ENCODE measurements at regions not wholly inside any gene's neighbourhood (a gene's known extent, or its start where the extent isn't known, plus 50 kb on each side); places are given as distances from the start of the nearest gene placed in this dataset.

GRCh38 chr5:67575087-67575486, 378.5 kb upstream of the CD180 start:
- TF ChIP-seq, protein P1, sequence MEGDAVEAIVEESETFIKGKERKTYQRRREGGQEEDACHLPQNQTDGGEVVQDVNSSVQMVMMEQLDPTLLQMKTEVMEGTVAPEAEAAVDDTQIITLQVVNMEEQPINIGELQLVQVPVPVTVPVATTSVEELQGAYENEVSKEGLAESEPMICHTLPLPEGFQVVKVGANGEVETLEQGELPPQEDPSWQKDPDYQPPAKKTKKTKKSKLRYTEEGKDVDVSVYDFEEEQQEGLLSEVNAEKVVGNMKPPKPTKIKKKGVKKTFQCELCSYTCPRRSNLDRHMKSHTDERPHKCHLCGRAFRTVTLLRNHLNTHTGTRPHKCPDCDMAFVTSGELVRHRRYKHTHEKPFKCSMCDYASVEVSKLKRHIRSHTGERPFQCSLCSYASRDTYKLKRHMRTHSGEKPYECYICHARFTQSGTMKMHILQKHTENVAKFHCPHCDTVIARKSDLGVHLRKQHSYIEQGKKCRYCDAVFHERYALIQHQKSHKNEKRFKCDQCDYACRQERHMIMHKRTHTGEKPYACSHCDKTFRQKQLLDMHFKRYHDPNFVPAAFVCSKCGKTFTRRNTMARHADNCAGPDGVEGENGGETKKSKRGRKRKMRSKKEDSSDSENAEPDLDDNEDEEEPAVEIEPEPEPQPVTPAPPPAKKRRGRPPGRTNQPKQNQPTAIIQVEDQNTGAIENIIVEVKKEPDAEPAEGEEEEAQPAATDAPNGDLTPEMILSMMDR (IDR thresholded peaks at IDR 0.05), result no peak
- TF ChIP-seq RELA (CRISPR knock-in tag; IDR thresholded peaks at IDR 0.05; ENCODE audit: borderline replicate concordance), result no peak
- TF ChIP-seq JUN (CRISPR knock-in tag; IDR thresholded peaks at IDR 0.05), result no peak
- no peak for TF ChIP-seq NR2C2 (CRISPR knock-in tag; IDR thresholded peaks at IDR 0.05)
- TF ChIP-seq FOXJ3 (CRISPR knock-in tag; IDR thresholded peaks at IDR 0.05; ENCODE audit: borderline replicate concordance), result no peak
- no peak for TF ChIP-seq CBFB (CRISPR knock-in tag; IDR thresholded peaks at IDR 0.05; ENCODE audit: low read depth)
- no peak for TF ChIP-seq ELF4 (CRISPR knock-in tag; IDR thresholded peaks at IDR 0.05; ENCODE audit: low read depth)
- TF ChIP-seq, protein P2, sequence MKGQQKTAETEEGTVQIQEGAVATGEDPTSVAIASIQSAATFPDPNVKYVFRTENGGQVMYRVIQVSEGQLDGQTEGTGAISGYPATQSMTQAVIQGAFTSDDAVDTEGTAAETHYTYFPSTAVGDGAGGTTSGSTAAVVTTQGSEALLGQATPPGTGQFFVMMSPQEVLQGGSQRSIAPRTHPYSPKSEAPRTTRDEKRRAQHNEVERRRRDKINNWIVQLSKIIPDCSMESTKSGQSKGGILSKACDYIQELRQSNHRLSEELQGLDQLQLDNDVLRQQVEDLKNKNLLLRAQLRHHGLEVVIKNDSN (CRISPR knock-in tag; IDR thresholded peaks at IDR 0.05), result no peak
- no peak for TF ChIP-seq FOXP1 (CRISPR knock-in tag; IDR thresholded peaks at IDR 0.05; ENCODE audit: borderline replicate concordance)
- TF ChIP-seq, protein P3, sequence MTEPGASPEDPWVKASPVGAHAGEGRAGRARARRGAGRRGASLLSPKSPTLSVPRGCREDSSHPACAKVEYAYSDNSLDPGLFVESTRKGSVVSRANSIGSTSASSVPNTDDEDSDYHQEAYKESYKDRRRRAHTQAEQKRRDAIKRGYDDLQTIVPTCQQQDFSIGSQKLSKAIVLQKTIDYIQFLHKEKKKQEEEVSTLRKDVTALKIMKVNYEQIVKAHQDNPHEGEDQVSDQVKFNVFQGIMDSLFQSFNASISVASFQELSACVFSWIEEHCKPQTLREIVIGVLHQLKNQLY (CRISPR knock-in tag; IDR thresholded peaks at IDR 0.05), result no peak
- TF ChIP-seq, protein P4, sequence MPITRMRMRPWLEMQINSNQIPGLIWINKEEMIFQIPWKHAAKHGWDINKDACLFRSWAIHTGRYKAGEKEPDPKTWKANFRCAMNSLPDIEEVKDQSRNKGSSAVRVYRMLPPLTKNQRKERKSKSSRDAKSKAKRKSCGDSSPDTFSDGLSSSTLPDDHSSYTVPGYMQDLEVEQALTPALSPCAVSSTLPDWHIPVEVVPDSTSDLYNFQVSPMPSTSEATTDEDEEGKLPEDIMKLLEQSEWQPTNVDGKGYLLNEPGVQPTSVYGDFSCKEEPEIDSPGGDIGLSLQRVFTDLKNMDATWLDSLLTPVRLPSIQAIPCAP (CRISPR knock-in tag; IDR thresholded peaks at IDR 0.05), result no peak
- TF ChIP-seq ZBTB43 (CRISPR knock-in tag; IDR thresholded peaks at IDR 0.05), result no peak

Data from WTC11 (cell line).